Stomach (tissue), 8 donors: ENCODE measurements at regions not wholly inside any gene's neighbourhood (a gene's known extent, or its start where the extent isn't known, plus 50 kb on each side); places are given as distances from the start of the nearest gene placed in this dataset.
"Not testable (repeated sequence)": the region's sequence is repeated elsewhere in the genome, so short reads cannot be mapped to it uniquely, and the experiment has no call there.

Experiments used
- DNase-seq, 2 donors: peaks; one replicate each; pipeline versions ENCODE4 v3.0.0 to v3.0.0-alpha.2; 2013 to 2019
- H3K27ac ChIP-seq, 5 donors: fragments of 200-600 bp in 4 of 5; sonication (generic) in 4 of 5; one replicate each; pipeline ENCODE4 v1.5.1; 2013 to 2019; ENCODE audit warnings: mild to moderate bottlenecking in 1 of 5, moderate library complexity in 1 of 5
- H3K27me3 ChIP-seq, 3 donors: fragments of 200-600 bp; sonication (generic); one replicate each; pipeline ENCODE4 v1.5.1; 2017 to 2019; ENCODE audit warnings: mixed run types in 1 of 3
- H3K36me3 ChIP-seq, 4 donors: fragments of 200-600 bp; sonication (generic); 1 replicate in 3 of 4; 2 replicates in 1 of 4; pipeline ENCODE4 v1.5.1; 2016 to 2019
- H3K4me1 ChIP-seq, 4 donors: fragments of 200-600 bp; sonication (generic); one replicate each; pipeline ENCODE4 v1.5.1; 2016 to 2019
- H3K4me3 ChIP-seq, 4 donors: fragments of 200-600 bp; sonication (generic) in 3 of 4; one replicate each; pipeline ENCODE4 v1.5.1; 2016 to 2019; ENCODE audit warnings: mild to moderate bottlenecking in 1 of 4
- H3K9me3 ChIP-seq, 4 donors: fragments of 200-600 bp; sonication (generic); one replicate each; pipeline ENCODE4 v1.5.1; 2016 to 2019
- CTCF ChIP-seq, 7 experiments: fragments of 450-650 bp in 4 of 7; fragments of 200-600 bp in 3 of 7; sonication (generic) in 3 of 7; IDR thresholded peaks; one replicate each; pipeline ENCODE4 v1.5.1; 2016 to 2019; ENCODE audit warnings: antibody characterized with exemption in 7 of 7, control low read depth in 2 of 7, mild to moderate bottlenecking in 1 of 7
- EP300 ChIP-seq: sonication (generic); formaldehyde crosslinking; IDR thresholded peaks from one replicate; pipeline ENCODE4 v1.6.1; 2017; ENCODE audit warnings: antibody characterized with exemption
- POLR2A ChIP-seq, 4 donors: fragments of 450-650 bp; IDR thresholded peaks; one replicate each; pipeline ENCODE4 v1.6.1; 2016; ENCODE audit warnings: antibody characterized with exemption in 4 of 4, control low read depth in 2 of 4, mild to moderate bottlenecking in 1 of 4, moderate library complexity in 1 of 4
- POLR2AphosphoS5 ChIP-seq, 3 donors: sonication (generic); formaldehyde crosslinking; IDR thresholded peaks; one replicate each; pipeline ENCODE4 v1.6.1; 2016; ENCODE audit warnings: antibody characterized with exemption in 3 of 3
- WGBS, 5 donors: extraction: QIAGEN DNeasy Blood & Tissue Kit in 3 of 5; methylation state at CpG; one replicate each; pipeline versions ENCODE4 v1.1.5 to v1.1.7; 2013 to 2018; 5-methylcytosine and 5-hydroxymethylcytosine counted together
- intact Hi-C: fragments of 100-400 bp; cut with DNase I; formaldehyde crosslinking; loops from one replicate; pipeline ENCODE4 v1.15.1; 2023; ENCODE audit warnings: low total_unique reads
- donor health status: healthy with polysubstance abuse.
- donor health status: Bipolar disorder and iron deficiency.
- donor health status: healthy.

GRCh38 chr16:52353249-52353648 is 193.7 kb downstream of the TOX3 start:
- no peak for TF ChIP-seq CTCF (IDR thresholded peaks at IDR 0.05)
- TF ChIP-seq EP300: no peak
- TF ChIP-seq POLR2AphosphoS5 (IDR thresholded peaks at IDR 0.05): no peak
- TF ChIP-seq POLR2A (IDR thresholded peaks at IDR 0.05): no peak
- no peak overlapping the region for H3K4me3 ChIP-seq
- WGBS, 5 donors: 87 to 100% (median 93%) methylated on average over 1 of the region's 1 CpG
- no peaks in the 10 kb centered on the region for H3K27me3 ChIP-seq
- H3K4me1 ChIP-seq: no peaks in the 10 kb centered on the region
- DNase-seq: no peak
- intact Hi-C loops: no loop called here
- no peak overlapping the region for H3K27ac ChIP-seq
- peaks cover 0 to 8% (median 6%) of the 10 kb centered on the region in 4 donors for H3K9me3 ChIP-seq
- H3K36me3 ChIP-seq: no peaks in the 10 kb centered on the region

- intact Hi-C loops: no loop called here
- H3K9me3 ChIP-seq: no peaks in the 10 kb centered on the region
- no peaks in the 10 kb centered on the region for H3K36me3 ChIP-seq
- WGBS, 5 donors: 70 to 77% (median 73%) methylated on average over 5 of the region's 5 CpGs
- no peak overlapping the region for H3K4me3 ChIP-seq
- H3K27me3 ChIP-seq: no peaks in the 10 kb centered on the region
- no peaks in the 10 kb centered on the region for H3K4me1 ChIP-seq
- no peak overlapping the region for H3K27ac ChIP-seq
- TF ChIP-seq POLR2AphosphoS5 (IDR thresholded peaks at IDR 0.05): no peak
- no peak for TF ChIP-seq POLR2A (IDR thresholded peaks at IDR 0.05)
- no peak for TF ChIP-seq EP300
- TF ChIP-seq CTCF (IDR thresholded peaks at IDR 0.05): no peak
- DNase-seq: no peak
These were observed 195.5 kb downstream of the TOX3 start for GRCh38 chr16:52351451-52351850.

GRCh38 chr16:52350031-52350642 is 196.8 kb downstream of the TOX3 start:
- Histone ChIP-seq H3K36me3 (no peaks in the 10 kb centered on the region), H3K4me1 (no peaks in the 10 kb centered on the region), H3K4me3 (no peak overlapping the region), H3K27ac (no peak overlapping the region), H3K9me3 (no peaks in the 10 kb centered on the region), H3K27me3 (no peaks in the 10 kb centered on the region)
- no peak for DNase-seq
- intact Hi-C loops: no loop called here
- TF ChIP-seq POLR2AphosphoS5 (IDR thresholded peaks at IDR 0.05): no peak
- no peak for TF ChIP-seq POLR2A (IDR thresholded peaks at IDR 0.05)
- TF ChIP-seq CTCF (IDR thresholded peaks at IDR 0.05): no peak
- TF ChIP-seq EP300: no peak
- 66 to 85% (median 80%) methylated on average over 3 of the region's 3 CpGs for WGBS, 5 donors

GRCh38 chr16:52346709-52347108 is 200.2 kb downstream of the TOX3 start:
- WGBS, 5 donors: 60 to 78% (median 69%) methylated on average over 2 of the region's 2 CpGs
- no peaks in the 10 kb centered on the region for H3K4me1 ChIP-seq
- DNase-seq: no peak
- no peak overlapping the region for H3K4me3 ChIP-seq
- TF ChIP-seq POLR2AphosphoS5 (IDR thresholded peaks at IDR 0.05) (no peak), EP300 (no peak), POLR2A (IDR thresholded peaks at IDR 0.05) (no peak), CTCF (IDR thresholded peaks at IDR 0.05) (no peak)
- H3K27ac ChIP-seq: no peak overlapping the region
- no peaks in the 10 kb centered on the region for H3K27me3 ChIP-seq
- H3K36me3 ChIP-seq: no peaks in the 10 kb centered on the region
- intact Hi-C loops: no loop called here
- H3K9me3 ChIP-seq: no peaks in the 10 kb centered on the region

GRCh38 chr16:52333673-52334072 is 213.3 kb downstream of the TOX3 start:
- H3K9me3 ChIP-seq: peaks cover 0 to 12% (median 6%) of the 10 kb centered on the region in 4 donors
- H3K27me3 ChIP-seq, intact Hi-C loops, H3K4me3 ChIP-seq, H3K4me1 ChIP-seq, H3K27ac ChIP-seq, H3K36me3 ChIP-seq, DNase-seq: not testable (repeated sequence)
- 83 to 92% (median 85%) methylated on average over 6 to 8 of the region's 8 CpGs for WGBS, 5 donors
